SK-N-DZ (cell line): ENCODE measurements at regions not wholly inside any gene's neighbourhood (a gene's known extent, or its start where the extent isn't known, plus 50 kb on each side); places are given as distances from the start of the nearest gene placed in this dataset.

Source experiments
- DNase-seq: peaks from one replicate; pipeline ENCODE4 v3.0.0-alpha.2; 2015; ENCODE audit warnings: low spot score
- small RNA-seq, 2 experiments: library from RNA; depleted of rRNA; stranded (forward); fragments of <200 nt; gene quantifications; one replicate each; pipeline ENCODE3, GENCODE V24; 2014

GRCh38 chr12:13289653-13290289 is 93.2 kb downstream of the EMP1 start:
- no peak for DNase-seq

GRCh38 chr12:13288937-13289652 is 92.6 kb downstream of the EMP1 start:
- DNase-seq = no peak

- DNase-seq = no peak
Measured at GRCh38 chr12:13288501-13288900, 92.0 kb downstream of the EMP1 start.

GRCh38 chr12:13283867-13284266 is 87.3 kb downstream of the EMP1 start:
- DNase-seq = no peak

- DNase-seq = no peak
Measured at GRCh38 chr12:13282861-13283260, 86.3 kb downstream of the EMP1 start.

GRCh38 chr12:13278249-13278787 is 81.8 kb downstream of the EMP1 start:
- DNase-seq = peak; percentile 71

- no peak for DNase-seq
Measured at GRCh38 chr12:13277293-13277692, 80.8 kb downstream of the EMP1 start.

GRCh38 chr12:13275241-13276085 is 78.9 kb downstream of the EMP1 start:
- no peak for DNase-seq

- DNase-seq = no peak
Measured at GRCh38 chr12:13273850-13274249, 77.3 kb downstream of the EMP1 start.

GRCh38 chr12:13273097-13273496 is 76.6 kb downstream of the EMP1 start:
- no peak for DNase-seq

GRCh38 chr12:13270817-13271216 is 74.3 kb downstream of the EMP1 start:
- DNase-seq = no peak

Small RNA genes in the stretch of these regions (small RNA-seq; reads per million reads assigned to genes)
- gene RNA5SP353 = 0.03 to 0.27 reads per million in 2 experiments
- 0 reads per million in 2 experiments for gene RNU6-590P
